Skeletal muscle tissue (tissue), 3 donors: ENCODE measurements at regions not wholly inside any gene's neighbourhood (a gene's known extent, or its start where the extent isn't known, plus 50 kb on each side); places are given as distances from the start of the nearest gene placed in this dataset.
A peak's percentile ranks its signal among the peaks of the same experiment; 100 is the strongest.

Experiments
- H3K27ac ChIP-seq: one replicate; pipeline ENCODE4 v1.7.0; 2013; ENCODE audit warnings: mild to moderate bottlenecking, low read depth, low read length, inconsistent platforms
- H3K27me3 ChIP-seq, 3 donors: one replicate each; pipeline ENCODE4 v1.7.0; 2013; ENCODE audit warnings: low read length in 3 of 3; ENCODE audit not compliant: control insufficient read depth in 3 of 3, insufficient read depth in 3 of 3
- H3K36me3 ChIP-seq, 3 donors: one replicate each; pipeline ENCODE4 v1.7.0; 2013; ENCODE audit warnings: low read length in 3 of 3; ENCODE audit not compliant: control insufficient read depth in 3 of 3, insufficient read depth in 3 of 3
- H3K4me1 ChIP-seq, 3 donors: one replicate each; pipeline ENCODE4 v1.7.0; 2013; ENCODE audit warnings: low read length in 3 of 3, mild to moderate bottlenecking in 3 of 3; ENCODE audit not compliant: control insufficient read depth in 3 of 3, insufficient read depth in 3 of 3
- H3K4me3 ChIP-seq, 3 donors: one replicate each; pipeline ENCODE4 v1.7.0; 2013; ENCODE audit warnings: low read length in 3 of 3
- H3K9ac ChIP-seq, 3 donors: one replicate each; pipeline ENCODE4 v1.7.0; 2013; ENCODE audit warnings: low read length in 3 of 3, mild to moderate bottlenecking in 3 of 3, moderate library complexity in 2 of 3, low read depth in 1 of 3
- H3K9me3 ChIP-seq, 3 donors: one replicate each; pipeline ENCODE4 v1.7.0; 2013; ENCODE audit warnings: low read length in 3 of 3; ENCODE audit not compliant: control insufficient read depth in 3 of 3
- donor health status: Osteomylitis.

DNA sequence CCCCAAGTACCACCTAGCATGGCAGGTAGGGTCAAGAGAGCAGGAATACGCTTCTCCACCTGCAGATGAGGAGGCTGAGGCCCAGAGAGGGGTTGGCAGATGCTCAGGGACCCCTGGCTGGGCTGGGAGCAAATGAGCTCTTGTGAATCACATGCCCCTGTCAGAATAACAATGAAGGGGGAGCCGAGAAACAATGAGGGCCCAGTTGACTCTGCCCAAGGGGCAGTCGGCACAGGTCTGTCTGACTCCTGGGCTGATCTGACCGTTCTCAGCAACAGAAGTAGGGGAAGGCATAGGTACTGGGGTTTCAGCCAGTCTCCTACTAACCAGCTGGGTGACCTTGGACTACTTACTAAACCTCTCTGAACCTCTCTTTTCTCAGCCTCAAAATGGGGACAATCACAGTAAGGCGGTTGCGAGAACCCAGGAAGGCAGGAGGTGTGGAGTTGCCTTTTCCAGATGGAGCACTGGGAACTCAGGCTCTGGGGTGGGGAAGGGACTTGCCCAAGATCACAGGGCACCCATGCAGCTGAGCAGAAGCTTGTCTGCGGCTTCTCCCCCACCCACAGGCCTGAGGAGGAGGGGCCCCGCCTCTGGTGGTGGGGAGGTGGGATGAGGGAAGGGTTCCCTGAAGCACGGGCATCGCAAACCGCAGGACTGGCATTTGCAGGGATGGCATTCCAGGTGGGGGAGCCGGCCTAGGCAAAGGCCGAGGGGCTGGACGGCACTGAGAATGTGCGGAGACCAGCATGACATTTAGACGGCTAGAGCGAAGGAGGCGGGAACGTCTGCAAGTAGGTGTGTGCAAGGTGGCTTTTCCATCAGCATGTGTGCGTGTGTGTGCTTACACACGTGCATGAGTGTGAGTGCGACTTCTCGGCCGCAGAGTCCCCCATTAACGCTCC lies 163.0 kb downstream of the MN1 start:
- H3K4me1 ChIP-seq, result peaks cover 61 to 92% (median 76%) of the 10 kb centered on the region in 3 donors

DNA sequence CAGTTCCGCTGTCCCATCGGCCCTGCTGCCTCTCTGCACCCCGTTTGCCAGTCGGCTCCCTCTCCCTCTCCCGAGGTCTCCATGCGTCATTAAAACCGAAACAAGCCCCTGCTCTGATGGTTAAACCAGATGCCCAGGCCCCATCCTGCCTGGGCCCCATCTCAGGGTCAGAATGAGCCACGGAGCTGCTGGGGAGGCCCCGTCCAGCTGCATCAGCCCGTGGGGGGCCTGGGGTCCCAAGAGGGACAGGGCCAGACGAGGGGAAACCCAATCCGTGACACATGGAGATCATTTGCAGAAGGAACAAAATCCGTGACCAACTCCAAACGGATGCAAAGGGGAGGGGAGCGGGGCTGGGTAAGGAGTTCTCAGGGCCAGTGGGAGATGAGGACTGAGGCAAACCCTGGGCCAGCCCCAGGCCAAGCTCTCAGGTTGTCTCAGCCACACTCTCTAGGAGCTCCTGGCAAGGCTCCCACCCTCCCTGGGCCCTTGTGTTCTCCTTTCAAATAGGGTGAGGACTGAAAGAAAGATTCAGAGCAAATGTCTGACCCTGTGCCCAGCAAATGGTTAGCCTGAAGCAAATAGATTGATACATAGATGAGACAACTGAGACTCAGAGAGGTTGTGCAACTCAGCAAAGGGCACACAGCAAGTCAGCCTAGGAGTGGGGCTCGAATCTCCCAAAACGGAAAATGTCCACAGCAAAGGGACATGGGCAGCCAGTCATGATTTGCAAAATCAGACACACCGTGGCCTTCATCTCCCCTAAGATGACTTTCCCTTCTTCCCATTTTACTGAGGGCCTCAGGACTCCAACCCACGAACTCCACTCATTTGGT lies 162.1 kb downstream of the MN1 start:
- no peaks in the 10 kb centered on the region for H3K27me3 ChIP-seq
- H3K36me3 ChIP-seq, result no peaks in the 10 kb centered on the region
- H3K27ac ChIP-seq, result peak overlapping the region; percentile 99
- peaks cover 61 to 86% (median 77%) of the 10 kb centered on the region in 3 donors for H3K4me1 ChIP-seq
- H3K9ac ChIP-seq, result peak overlapping the region; percentile 40 to 74 (median 68)
- peak overlapping the region in 1 of 3 donors; percentile 35 for H3K4me3 ChIP-seq
- H3K9me3 ChIP-seq, result no peaks in the 10 kb centered on the region

More for the DNA sequence above, 163.0 kb downstream of the MN1 start:
- H3K36me3 ChIP-seq, result no peaks in the 10 kb centered on the region
- peak overlapping the region in 1 of 3 donors; percentile 35 for H3K4me3 ChIP-seq
- H3K9ac ChIP-seq, result peak overlapping the region; percentile 40 to 74 (median 68)
- H3K27ac ChIP-seq, result peak overlapping the region; percentile 99
- H3K27me3 ChIP-seq, result no peaks in the 10 kb centered on the region
- H3K9me3 ChIP-seq, result no peaks in the 10 kb centered on the region

- Histone ChIP-seq H3K4me1 (peaks cover 61 to 70% (median 69%) of the 10 kb centered on the region in 3 donors), H3K9me3 (no peaks in the 10 kb centered on the region), H3K4me3 (peak overlapping the region in 2 of 3 donors; percentile 7 to 45), H3K27me3 (no peaks in the 10 kb centered on the region), H3K27ac (peak overlapping the region; percentile 99), H3K36me3 (no peaks in the 10 kb centered on the region), H3K9ac (peak overlapping the region; percentile 69 to 86 (median 80))
These were observed 160.3 kb downstream of the MN1 start for GRCh38 chr22:27641049-27641795.

DNA sequence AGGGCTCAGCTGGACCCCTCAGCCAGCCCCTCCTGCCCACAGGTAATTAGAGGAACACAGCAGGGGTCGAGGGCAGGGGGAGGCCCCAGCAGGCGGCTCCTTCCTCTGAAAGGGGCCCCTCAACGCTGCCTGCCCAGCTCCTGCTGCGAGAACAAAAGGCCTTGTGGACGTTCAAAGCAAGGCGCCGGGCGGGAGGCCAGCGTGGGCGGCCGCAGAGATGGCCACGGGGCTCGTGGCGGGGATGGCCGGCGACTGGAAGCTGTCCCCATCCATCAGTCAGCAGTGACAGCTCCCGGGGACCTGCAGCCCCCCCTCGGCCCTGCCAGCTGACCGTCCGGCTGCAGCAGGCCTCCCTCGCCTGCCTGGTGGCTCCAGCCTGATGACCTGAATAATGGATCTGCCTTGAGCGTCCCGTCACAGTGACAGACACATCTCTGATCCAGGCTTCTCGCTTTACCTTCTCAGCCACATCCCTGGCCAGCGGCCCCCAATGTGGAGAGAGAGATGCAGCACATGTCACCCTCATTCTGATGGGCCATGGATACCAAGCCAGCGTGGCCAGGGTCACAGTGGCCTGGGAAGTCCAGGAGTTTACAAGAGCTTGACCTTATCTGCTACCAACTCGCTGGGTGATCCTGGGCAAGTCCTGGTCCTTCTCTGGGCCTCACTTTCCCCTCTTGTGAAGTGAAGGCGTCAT lies 159.3 kb downstream of the MN1 start:
- peak overlapping the region in 2 of 3 donors; percentile 6 to 45 for H3K4me3 ChIP-seq
- peak overlapping the region; percentile 69 to 86 (median 80) for H3K9ac ChIP-seq
- H3K27me3 ChIP-seq, result no peaks in the 10 kb centered on the region
- peak overlapping the region; percentile 99 for H3K27ac ChIP-seq
- H3K36me3 ChIP-seq, result no peaks in the 10 kb centered on the region
- no peaks in the 10 kb centered on the region for H3K9me3 ChIP-seq
- peaks cover 53 to 61% (median 60%) of the 10 kb centered on the region in 3 donors for H3K4me1 ChIP-seq

GRCh38 chr22:27643907-27644306 lies 157.6 kb downstream of the MN1 start:
- Histone ChIP-seq H3K27ac (peak overlapping the region; percentile 99), H3K9me3 (no peaks in the 10 kb centered on the region), H3K9ac (no peak overlapping the region)

DNA sequence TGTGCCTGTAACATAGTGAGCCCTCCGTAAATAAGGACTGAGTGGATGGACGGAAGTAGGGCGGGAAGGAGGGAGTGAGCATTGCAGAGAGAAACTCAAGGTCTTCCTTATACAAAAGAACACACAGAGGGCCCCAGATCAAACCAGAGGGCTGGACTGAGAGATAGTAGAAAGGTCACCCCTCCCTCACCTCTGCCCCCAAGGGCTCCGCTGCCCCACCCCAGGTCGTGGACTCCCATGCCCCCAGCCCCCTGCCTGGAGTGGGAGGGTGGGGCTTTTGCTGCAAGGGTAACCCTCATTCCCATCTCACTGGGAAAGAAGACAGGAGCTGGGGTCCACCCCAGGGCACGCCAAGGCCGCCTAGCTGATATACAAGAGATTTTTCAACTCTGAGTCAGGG lies 157.0 kb downstream of the MN1 start:
- Histone ChIP-seq H3K4me3 (no peak overlapping the region), H3K9me3 (no peaks in the 10 kb centered on the region), H3K9ac (no peak overlapping the region), H3K27ac (peak overlapping the region; percentile 37), H3K4me1 (peaks cover 33 to 38% (median 37%) of the 10 kb centered on the region in 3 donors), H3K36me3 (no peaks in the 10 kb centered on the region), H3K27me3 (no peaks in the 10 kb centered on the region)

More at GRCh38 chr22:27643907-27644306, 157.6 kb downstream of the MN1 start:
- Histone ChIP-seq H3K4me1 (peaks cover 39 to 44% (median 44%) of the 10 kb centered on the region in 3 donors), H3K4me3 (no peak overlapping the region), H3K27me3 (no peaks in the 10 kb centered on the region), H3K36me3 (no peaks in the 10 kb centered on the region)

DNA sequence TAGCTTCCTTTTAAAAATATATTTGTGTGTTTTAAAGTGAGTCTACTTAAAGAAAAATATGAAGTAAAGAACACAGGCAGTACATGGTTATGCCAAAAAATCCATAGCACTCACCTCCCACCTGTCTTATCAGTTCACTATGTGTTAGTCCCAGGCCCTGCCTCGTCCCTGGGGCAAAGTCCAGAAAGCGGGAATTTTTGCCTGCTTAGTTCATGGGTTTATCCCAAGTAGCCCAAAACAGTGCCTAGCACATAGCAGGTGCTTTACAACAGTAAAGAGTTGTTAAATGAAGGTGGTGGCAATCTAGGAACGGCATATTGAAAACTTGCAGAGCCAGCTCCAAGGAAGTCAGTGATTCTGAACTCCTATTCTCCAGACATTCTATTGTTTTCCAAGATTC lies 154.0 kb downstream of the MN1 start:
- no peak overlapping the region for H3K9ac ChIP-seq
- peaks cover 31 to 40% (median 36%) of the 10 kb centered on the region in 3 donors for H3K4me1 ChIP-seq
- H3K36me3 ChIP-seq, result no peaks in the 10 kb centered on the region
- H3K4me3 ChIP-seq, result no peak overlapping the region
- no peaks in the 10 kb centered on the region for H3K9me3 ChIP-seq
- H3K27ac ChIP-seq, result no peak overlapping the region
- no peaks in the 10 kb centered on the region for H3K27me3 ChIP-seq

DNA sequence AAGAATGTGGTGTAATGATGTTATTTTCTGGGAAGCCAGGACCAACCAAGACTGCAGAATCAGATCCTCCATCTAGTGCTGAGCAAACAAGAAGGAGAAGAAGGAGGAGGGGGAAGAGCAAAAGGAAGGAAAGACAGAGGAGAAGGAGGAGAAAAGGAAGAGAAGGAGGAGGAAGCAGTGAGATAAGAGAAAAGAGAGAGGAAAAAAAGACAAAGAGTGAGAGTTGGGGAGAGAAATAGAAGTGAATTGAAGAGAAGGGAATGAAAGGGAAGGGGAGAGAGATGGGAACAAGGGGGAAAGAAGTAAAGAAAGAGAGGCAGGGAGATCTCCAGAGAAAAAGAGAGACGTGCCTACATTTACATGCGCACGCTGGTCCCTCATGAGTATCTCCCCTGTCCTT lies 153.5 kb downstream of the MN1 start:
- no peaks in the 10 kb centered on the region for H3K27me3 ChIP-seq
- H3K9me3 ChIP-seq, result no peaks in the 10 kb centered on the region
- H3K9ac ChIP-seq, result no peak overlapping the region
- H3K4me3 ChIP-seq, result no peak overlapping the region
- no peak overlapping the region for H3K27ac ChIP-seq
- peaks cover 26 to 38% (median 34%) of the 10 kb centered on the region in 3 donors for H3K4me1 ChIP-seq
- no peaks in the 10 kb centered on the region for H3K36me3 ChIP-seq

DNA sequence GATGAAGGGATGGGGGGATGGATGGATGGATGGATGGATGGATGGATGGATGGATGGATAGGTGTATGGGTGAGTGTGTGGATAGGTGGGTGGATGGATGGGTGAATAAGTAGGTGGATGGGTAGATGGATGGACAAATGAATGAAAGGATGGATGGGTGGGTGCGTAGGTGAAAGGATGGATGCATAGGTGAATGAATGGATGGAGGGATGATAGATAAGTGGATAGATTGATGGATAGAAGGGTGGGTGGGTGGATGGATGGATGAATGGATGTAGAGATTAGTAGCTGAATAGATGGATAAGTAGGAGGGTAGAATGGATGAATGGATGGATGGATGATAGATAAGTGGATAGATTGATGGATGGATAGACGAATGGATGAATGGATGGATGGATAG lies 152.7 kb downstream of the MN1 start:
- Histone ChIP-seq H3K4me3 (no peak overlapping the region), H3K9ac (no peak overlapping the region), H3K27ac (no peak overlapping the region), H3K36me3 (no peaks in the 10 kb centered on the region), H3K4me1 (peaks cover 21 to 31% (median 29%) of the 10 kb centered on the region in 3 donors), H3K27me3 (no peaks in the 10 kb centered on the region), H3K9me3 (no peaks in the 10 kb centered on the region)
